ENCODE measurements at regions not wholly inside any gene's neighbourhood (a gene's known extent, or its start where the extent isn't known, plus 50 kb on each side); places are given as distances from the start of the nearest gene placed in this dataset.

GRCh38 chr2:16332681-16333557, 332.7 kb downstream of the CYRIA start:
- no peak for TF ChIP-seq CTCF (IDR thresholded peaks at IDR 0.05; ENCODE audit: control insufficient read depth, extremely low read depth, insufficient read depth)
- no peak overlapping the region for H3K4me3 ChIP-seq (ENCODE audit: low read depth, low read length)
- no peak for DNase-seq (ENCODE audit: low read depth)

GRCh38 chr2:16331772-16332171, 333.9 kb downstream of the CYRIA start:
- TF ChIP-seq CTCF (IDR thresholded peaks at IDR 0.05; ENCODE audit: control insufficient read depth, extremely low read depth, insufficient read depth) = no peak
- no peak for DNase-seq (ENCODE audit: low read depth)
- no peak overlapping the region for H3K4me3 ChIP-seq (ENCODE audit: low read depth, low read length)

- no peak overlapping the region for H3K4me3 ChIP-seq (ENCODE audit: low read depth, low read length)
- TF ChIP-seq CTCF (IDR thresholded peaks at IDR 0.05; ENCODE audit: control insufficient read depth, extremely low read depth, insufficient read depth) = no peak
- no peak for DNase-seq (ENCODE audit: low read depth)
Observed at GRCh38 chr2:16330982-16331381, 334.7 kb downstream of the CYRIA start.

GRCh38 chr2:16330571-16330970, 335.1 kb downstream of the CYRIA start:
- H3K4me3 ChIP-seq (ENCODE audit: low read depth, low read length) = no peak overlapping the region
- no peak for TF ChIP-seq CTCF (IDR thresholded peaks at IDR 0.05; ENCODE audit: control insufficient read depth, extremely low read depth, insufficient read depth)
- no peak for DNase-seq (ENCODE audit: low read depth)

- DNase-seq (ENCODE audit: low read depth) = no peak
- H3K4me3 ChIP-seq (ENCODE audit: low read depth, low read length) = no peak overlapping the region
- no peak for TF ChIP-seq CTCF (IDR thresholded peaks at IDR 0.05; ENCODE audit: control insufficient read depth, extremely low read depth, insufficient read depth)
Observed at GRCh38 chr2:16330012-16330411, 335.6 kb downstream of the CYRIA start.

- TF ChIP-seq CTCF (IDR thresholded peaks at IDR 0.05; ENCODE audit: control insufficient read depth, extremely low read depth, insufficient read depth) = no peak
- H3K4me3 ChIP-seq (ENCODE audit: low read depth, low read length) = no peak overlapping the region
- no peak for DNase-seq (ENCODE audit: low read depth)
Observed at GRCh38 chr2:16329421-16329820, 336.2 kb downstream of the CYRIA start.

All from LNCaP clone FGC (cell line).